ENCODE measurements at regions not wholly inside any gene's neighbourhood (a gene's known extent, or its start where the extent isn't known, plus 50 kb on each side); places are given as distances from the start of the nearest gene placed in this dataset.

DNA sequence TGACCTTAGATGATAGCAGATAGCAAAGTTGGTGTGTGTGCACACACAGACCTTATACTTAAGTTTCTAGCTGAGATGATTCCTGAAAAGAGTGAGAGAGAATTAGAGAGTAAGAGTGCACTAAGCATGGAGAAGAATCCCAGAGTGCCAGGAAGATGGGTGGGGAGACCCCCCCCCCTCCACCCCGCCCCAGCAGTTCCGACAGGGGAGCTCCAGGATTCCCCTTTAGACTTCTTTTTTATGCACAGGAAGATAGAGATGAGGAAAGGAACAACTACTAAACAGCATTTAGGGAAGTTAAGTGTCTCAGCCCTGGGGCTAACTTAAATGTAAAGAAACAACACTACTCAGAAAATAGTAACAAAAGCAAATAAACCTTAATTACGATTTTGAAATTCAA lies 878.0 kb upstream of the GOT2 start:
- DNase-seq (ENCODE audit: low spot score) = no peak
- in situ Hi-C loops (cut with HindIII; ENCODE audit: low sequenced_read_pairs) = no loop called here

DNA sequence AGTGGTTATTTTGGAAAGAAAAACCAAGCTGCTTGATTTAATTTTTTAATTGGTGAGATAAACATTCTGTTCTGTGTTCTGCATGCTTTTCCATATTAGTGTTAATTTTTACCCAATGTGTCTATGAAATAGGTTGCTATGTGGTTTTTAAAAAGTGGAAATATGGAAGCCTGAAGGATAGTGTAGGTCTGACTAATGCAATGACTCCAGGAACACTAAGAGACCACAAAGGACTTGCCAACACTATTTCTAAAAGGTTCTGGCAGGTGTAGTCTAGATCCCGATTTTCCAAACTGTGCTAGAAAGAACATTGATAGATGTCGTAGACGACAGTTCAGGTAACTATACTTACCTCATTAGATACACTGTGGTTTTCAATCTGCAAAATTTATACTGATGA lies 877.4 kb upstream of the GOT2 start:
- in situ Hi-C loops (cut with HindIII; ENCODE audit: low sequenced_read_pairs) = no loop called here
- no peak for DNase-seq (ENCODE audit: low spot score)

DNA sequence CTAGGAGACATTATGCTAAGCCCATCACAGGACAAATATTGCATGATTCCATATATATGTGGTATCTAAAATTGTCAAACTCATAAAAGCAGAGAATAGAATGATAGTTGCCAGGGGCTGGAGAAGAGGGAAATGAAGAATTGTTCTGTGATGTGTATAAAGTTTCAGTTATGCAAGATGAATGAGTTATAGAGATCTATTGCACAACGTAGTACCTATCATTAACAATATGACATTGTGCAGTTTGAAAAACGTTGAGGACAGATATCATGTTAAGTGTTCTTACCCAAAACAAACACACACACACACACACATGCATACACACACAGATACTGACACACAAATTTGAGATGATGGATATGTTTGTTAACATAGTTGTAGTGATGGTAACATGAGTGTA lies 871.6 kb upstream of the GOT2 start:
- DNase-seq (ENCODE audit: low spot score) = no peak
- in situ Hi-C loops (cut with HindIII; ENCODE audit: low sequenced_read_pairs) = no loop called here

- no peak for DNase-seq (ENCODE audit: low spot score)
- in situ Hi-C loops (cut with HindIII; ENCODE audit: low sequenced_read_pairs) = no loop called here
These were observed 870.2 kb upstream of the GOT2 start for GRCh38 chr16:59604354-59604753.

DNA sequence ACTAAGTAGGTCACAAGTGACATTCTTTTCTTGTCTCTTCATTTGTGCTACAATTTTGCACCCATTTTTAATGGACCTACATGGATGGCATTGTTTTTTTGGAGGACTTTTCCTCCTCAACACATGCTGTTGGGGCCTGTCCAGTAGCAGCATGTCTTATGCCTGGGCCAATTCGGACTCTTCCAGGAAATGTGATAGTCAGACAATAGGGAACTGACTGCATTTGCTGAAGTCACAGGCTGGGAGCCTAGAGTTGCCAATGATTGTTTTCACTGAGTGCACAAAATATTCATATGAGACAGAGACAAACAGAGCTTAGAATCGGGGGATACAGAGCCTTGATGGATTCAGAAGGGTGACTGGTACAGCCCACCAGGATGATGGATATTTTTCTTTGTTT lies 867.3 kb upstream of the GOT2 start:
- DNase-seq (ENCODE audit: low spot score) = no peak
- in situ Hi-C loops (cut with HindIII; ENCODE audit: low sequenced_read_pairs) = no loop called here

DNA sequence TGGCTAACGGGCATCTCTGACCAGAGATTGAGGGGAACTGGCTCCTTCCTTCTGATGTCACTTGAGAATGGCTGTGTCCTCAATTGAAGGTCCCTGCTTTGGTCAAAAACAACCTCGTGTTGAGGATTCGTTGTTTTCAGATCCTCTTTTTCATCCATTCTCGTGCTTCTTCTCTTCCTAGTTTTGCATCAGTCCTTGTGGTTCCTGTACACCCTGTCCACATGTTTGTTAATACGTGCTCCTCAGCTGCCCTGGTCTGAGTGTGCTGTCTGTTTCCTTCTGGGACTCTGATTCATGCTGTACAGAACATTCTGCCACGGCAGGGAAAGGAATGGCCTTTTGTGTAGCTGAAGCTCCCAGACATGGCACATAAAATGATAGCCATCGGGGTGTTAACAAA lies 863.2 kb upstream of the GOT2 start:
- in situ Hi-C loops (cut with HindIII; ENCODE audit: low sequenced_read_pairs) = no loop called here
- no peak for DNase-seq (ENCODE audit: low spot score)

DNA sequence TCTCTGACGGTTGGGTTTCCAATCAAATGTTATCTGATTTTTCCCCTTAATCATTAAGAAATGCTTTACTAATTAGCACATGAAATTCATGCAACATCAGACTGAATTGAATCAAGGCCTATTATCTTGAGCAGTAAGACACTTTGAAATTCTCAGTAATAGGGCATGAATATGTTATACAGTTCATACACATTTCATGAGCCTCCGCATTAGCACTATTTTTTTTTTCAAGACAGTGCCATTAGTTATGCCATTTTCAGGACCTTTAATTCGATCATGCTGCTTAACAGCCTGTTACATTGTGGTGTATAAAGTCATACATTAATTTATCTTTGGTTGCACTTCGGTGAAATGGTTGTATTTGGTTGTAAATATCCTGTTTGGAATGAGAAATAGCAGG lies 862.6 kb upstream of the GOT2 start:
- in situ Hi-C loops (cut with HindIII; ENCODE audit: low sequenced_read_pairs) = no loop called here
- DNase-seq (ENCODE audit: low spot score) = no peak

GRCh38 chr16:59593194-59593661 lies 859.1 kb upstream of the GOT2 start:
- DNase-seq (ENCODE audit: low spot score) = no peak
- in situ Hi-C loops (cut with HindIII; ENCODE audit: low sequenced_read_pairs) = no loop called here

DNA sequence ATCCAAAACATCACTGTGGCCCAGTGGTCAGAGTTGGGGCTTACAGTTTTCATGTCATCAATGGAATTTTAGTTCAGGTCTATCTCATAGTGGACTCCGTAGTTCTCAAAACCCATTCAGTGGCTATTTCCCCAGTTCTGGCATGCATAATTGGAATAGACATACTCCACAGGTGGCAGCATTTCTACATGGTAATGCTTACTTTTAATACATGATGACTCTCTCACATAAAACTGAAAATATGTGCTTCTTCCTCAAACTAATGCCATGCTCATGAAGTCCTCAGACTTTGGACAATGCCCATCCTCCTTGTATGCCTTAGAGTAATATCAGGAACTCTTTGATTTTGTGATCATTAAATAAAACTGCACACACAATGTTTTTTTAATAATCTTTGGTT lies 857.4 kb upstream of the GOT2 start:
- in situ Hi-C loops (cut with HindIII; ENCODE audit: low sequenced_read_pairs) = no loop called here
- DNase-seq (ENCODE audit: low spot score) = no peak

DNA sequence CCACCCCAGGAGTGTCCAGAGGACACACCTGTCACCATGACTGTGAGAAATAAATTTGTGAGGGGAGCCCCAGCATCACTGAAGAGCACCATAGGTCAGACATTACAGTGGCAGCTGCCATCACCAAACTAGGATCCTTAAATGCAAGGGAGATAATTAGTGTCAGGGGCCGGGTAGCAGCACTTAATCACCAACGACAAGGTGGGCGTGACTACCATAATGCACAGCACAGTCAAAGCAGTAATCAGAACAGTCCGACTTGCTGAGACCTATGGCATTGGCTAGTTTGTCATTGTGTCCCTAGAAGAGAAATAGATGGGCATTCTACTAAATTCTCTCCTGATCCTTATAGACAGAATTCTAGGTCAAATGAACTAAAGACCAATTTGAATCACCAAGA lies 856.7 kb upstream of the GOT2 start:
- in situ Hi-C loops (cut with HindIII; ENCODE audit: low sequenced_read_pairs) = no loop called here
- no peak for DNase-seq (ENCODE audit: low spot score)

DNA sequence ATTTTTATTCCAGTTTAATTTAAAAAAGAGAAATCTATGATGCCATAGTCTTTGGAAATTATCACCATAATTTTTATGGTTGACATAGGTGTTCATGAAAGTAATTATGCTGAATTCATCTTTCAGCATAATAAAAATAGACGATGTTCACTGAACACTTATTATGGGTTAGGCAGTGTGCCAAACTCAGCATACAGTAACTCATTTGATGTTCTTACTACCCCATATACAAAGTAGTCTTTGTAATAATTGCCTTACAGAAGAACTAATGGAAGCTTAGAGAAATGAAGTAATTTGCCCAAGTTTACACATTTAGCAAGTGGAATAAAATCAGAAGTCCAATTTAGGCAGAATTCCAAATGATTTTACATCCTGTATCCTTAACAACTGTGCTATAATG lies 852.2 kb upstream of the GOT2 start:
- in situ Hi-C loops (cut with HindIII; ENCODE audit: low sequenced_read_pairs) = no loop called here
- DNase-seq (ENCODE audit: low spot score) = no peak

GRCh38 chr16:59574296-59574695 lies 840.2 kb upstream of the GOT2 start:
- DNase-seq (ENCODE audit: low spot score) = no peak
- in situ Hi-C loops (cut with HindIII; ENCODE audit: low sequenced_read_pairs) = no loop called here

DNA sequence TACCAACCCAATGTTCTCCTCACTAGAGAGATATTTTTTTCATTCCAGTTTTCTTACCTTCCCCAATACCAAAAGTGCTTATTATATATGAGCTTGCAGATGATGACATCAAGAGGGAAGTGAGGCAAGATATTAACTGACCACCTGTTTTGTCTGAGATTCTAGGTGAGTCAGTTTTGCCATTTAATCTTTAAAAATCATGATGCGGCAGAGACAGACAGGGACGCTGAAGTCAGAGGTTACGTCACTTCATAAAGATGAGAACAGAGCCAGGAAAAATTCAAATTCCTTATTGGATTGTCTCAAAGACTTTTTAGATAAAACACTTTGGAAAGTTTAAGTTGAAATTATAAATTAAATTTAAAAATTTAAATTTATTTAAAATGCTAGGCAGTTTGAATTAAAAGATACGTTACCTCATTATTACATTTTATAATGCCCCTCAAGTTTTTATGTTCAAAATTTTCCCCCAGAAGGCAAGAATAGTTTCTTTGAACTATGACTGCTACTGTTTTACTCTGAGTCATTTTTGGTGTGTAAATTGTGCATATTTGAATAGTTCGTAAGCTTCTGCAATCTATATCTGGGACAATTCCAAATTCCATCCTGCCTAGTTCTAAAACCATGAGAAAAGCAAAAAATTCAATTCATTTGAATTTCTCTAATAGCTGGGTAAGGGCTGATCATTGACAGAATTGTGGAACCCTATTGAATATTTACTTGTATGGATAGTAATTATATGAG lies 839.6 kb upstream of the GOT2 start:
- in situ Hi-C loops (cut with HindIII; ENCODE audit: low sequenced_read_pairs) = no loop called here

GRCh38 chr16:59567496-59567895 lies 833.4 kb upstream of the GOT2 start:
- DNase-seq (ENCODE audit: low spot score) = no peak

More for the DNA sequence above, 839.6 kb upstream of the GOT2 start:
- no peak for DNase-seq (ENCODE audit: low spot score)

DNA sequence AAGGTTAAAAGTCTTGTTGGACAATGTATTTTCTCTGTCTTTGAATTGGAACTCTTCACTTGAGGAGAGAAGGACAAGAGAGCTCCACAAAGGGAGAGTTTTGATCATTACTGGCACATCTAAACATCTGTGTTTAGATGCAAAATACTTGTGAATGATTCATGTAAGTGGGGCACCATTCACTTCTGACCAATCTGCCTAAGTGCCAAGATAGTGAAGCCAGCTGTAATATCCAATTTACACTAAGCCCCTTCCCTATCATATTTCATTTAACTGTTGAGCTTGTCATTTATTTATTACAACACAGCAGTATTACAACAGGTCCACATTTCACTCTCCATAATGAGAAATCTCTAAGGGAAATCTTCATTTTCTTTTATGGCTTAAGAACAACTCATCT lies 832.3 kb upstream of the GOT2 start:
- in situ Hi-C loops (cut with HindIII; ENCODE audit: low sequenced_read_pairs) = no loop called here
- no peak for DNase-seq (ENCODE audit: low spot score)

More at GRCh38 chr16:59567496-59567895, 833.4 kb upstream of the GOT2 start:
- in situ Hi-C loops (cut with HindIII; ENCODE audit: low sequenced_read_pairs) = no loop called here

- in situ Hi-C loops (cut with HindIII; ENCODE audit: low sequenced_read_pairs) = no loop called here
- DNase-seq (ENCODE audit: low spot score) = no peak
These were observed 824.6 kb upstream of the GOT2 start for GRCh38 chr16:59558679-59559078.

DNA sequence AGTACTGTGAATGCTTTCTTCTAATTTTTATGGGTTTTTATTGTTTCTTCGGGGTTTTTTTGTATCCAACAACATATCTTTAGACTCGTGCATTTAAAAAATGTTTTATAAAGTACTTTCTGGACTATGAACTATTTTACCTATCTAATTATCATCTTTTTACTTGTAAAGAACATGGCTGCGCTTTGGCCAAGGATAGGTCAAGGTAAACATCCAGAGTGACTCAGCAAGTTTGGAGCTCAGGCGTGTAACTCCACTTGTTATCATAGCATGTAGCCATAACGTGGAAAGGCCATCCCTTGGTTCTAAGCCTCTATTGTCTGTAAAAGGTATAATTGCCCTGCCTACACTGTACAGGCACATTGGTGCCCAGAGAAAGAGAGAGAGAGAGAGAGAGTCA lies 818.0 kb upstream of the GOT2 start:
- DNase-seq (ENCODE audit: low spot score) = no peak
- in situ Hi-C loops (cut with HindIII; ENCODE audit: low sequenced_read_pairs) = no loop called here

GRCh38 chr16:59545721-59546120 lies 811.6 kb upstream of the GOT2 start:
- DNase-seq (ENCODE audit: low spot score) = no peak
- in situ Hi-C loops (cut with HindIII; ENCODE audit: low sequenced_read_pairs) = no loop called here

DNA sequence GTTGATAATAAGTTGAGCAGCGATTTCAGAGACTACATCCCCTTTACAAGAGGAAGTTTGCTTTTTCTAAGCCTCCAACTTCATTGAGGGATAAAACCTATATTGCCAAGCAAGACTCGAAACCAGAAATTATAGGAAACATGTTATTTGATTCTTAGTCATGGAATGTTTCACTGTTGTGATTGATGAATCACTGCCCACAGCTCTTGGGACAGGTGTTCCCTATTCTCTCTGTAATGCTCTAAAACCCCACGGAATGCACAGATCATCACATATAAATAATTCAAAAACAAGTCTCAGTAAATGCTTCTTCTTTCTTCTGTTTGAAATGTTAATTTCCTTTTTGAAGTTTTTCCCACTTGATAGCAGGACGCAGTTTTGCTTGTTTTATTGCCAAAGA lies 809.5 kb upstream of the GOT2 start:
- in situ Hi-C loops (cut with HindIII; ENCODE audit: low sequenced_read_pairs) = no loop called here
- DNase-seq (ENCODE audit: low spot score) = no peak

DNA sequence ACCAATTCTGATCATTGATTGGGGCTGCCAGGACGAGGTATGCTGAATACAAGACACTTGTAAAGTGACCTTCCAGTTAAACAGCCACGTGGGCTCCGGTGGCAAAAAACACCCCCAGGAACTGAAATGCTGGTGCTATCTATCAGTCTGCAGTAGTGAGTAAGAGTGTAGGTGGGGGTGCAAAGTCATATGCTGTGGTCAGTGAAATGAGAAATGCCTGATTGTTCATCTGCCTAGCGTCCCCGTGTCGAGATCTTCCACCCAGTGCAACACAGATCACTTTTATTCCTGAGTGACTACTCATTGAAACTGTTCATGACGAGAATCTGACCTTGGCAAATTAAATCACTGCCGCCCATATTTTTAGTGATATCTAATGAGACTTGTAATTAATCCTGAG lies 806.5 kb upstream of the GOT2 start:
- in situ Hi-C loops (cut with HindIII; ENCODE audit: low sequenced_read_pairs) = no loop called here
- no peak for DNase-seq (ENCODE audit: low spot score)

- DNase-seq (ENCODE audit: low spot score) = no peak
- in situ Hi-C loops (cut with HindIII; ENCODE audit: low sequenced_read_pairs) = no loop called here
These were observed 801.2 kb upstream of the GOT2 start for GRCh38 chr16:59535298-59535697.
